ENCODE measurements at regions not wholly inside any gene's neighbourhood (a gene's known extent, or its start where the extent isn't known, plus 50 kb on each side); places are given as distances from the start of the nearest gene placed in this dataset.
"Not testable (repeated sequence)": the region's sequence is repeated elsewhere in the genome, so short reads cannot be mapped to it uniquely, and the experiment has no call there.

GRCh38 chr2:53610260-53610659 is 157.3 kb upstream of the CHAC2 start:
- DNase-seq = no peak

GRCh38 chr2:53609551-53609950 is 158.1 kb upstream of the CHAC2 start:
- no peak for DNase-seq

- no peak for DNase-seq
These were observed 159.3 kb upstream of the CHAC2 start for GRCh38 chr2:53608293-53608692.

- no peak for DNase-seq
These were observed 166.8 kb upstream of the CHAC2 start for GRCh38 chr2:53600815-53601214.

- not testable (repeated sequence) for DNase-seq
These were observed 180.6 kb upstream of the CHAC2 start for GRCh38 chr2:53586733-53587612.

- no peak for DNase-seq
These were observed 182.6 kb upstream of the CHAC2 start for GRCh38 chr2:53584986-53585385.

GRCh38 chr2:53583583-53583982 is 184.0 kb upstream of the CHAC2 start:
- no peak for DNase-seq

GRCh38 chr2:53582556-53582955 is 185.0 kb upstream of the CHAC2 start:
- no peak for DNase-seq

GRCh38 chr2:53576166-53576565 is 191.4 kb upstream of the CHAC2 start:
- DNase-seq = no peak

GRCh38 chr2:53575721-53576124 is 191.9 kb upstream of the CHAC2 start:
- DNase-seq = no peak

GRCh38 chr2:53572696-53573095 is 194.9 kb upstream of the CHAC2 start:
- DNase-seq = no peak

- no peak for DNase-seq
These were observed 197.5 kb upstream of the CHAC2 start for GRCh38 chr2:53569957-53570727.

GRCh38 chr2:53568469-53568868 is 199.1 kb upstream of the CHAC2 start:
- DNase-seq = no peak

- DNase-seq = no peak
These were observed 200.5 kb upstream of the CHAC2 start for GRCh38 chr2:53567073-53567472.

GRCh38 chr2:53562407-53562806 is 205.2 kb upstream of the CHAC2 start:
- no peak for DNase-seq

GRCh38 chr2:53561155-53561554 is 206.4 kb upstream of the CHAC2 start:
- DNase-seq = no peak

- no peak for DNase-seq
These were observed 208.2 kb upstream of the CHAC2 start for GRCh38 chr2:53559302-53559966.

GRCh38 chr2:53558867-53559266 is 208.7 kb upstream of the CHAC2 start:
- DNase-seq = no peak

GRCh38 chr2:53549497-53549896 is 218.1 kb upstream of the CHAC2 start:
- no peak for DNase-seq

- no peak for DNase-seq
These were observed 222.0 kb upstream of the CHAC2 start for GRCh38 chr2:53545604-53546003.

GRCh38 chr2:53544871-53545558 is 222.6 kb upstream of the CHAC2 start:
- DNase-seq = no peak

- DNase-seq = no peak
These were observed 224.5 kb upstream of the CHAC2 start for GRCh38 chr2:53543083-53543482.
